HUES6 (cell line): ENCODE measurements at regions not wholly inside any gene's neighbourhood (a gene's known extent, or its start where the extent isn't known, plus 50 kb on each side); places are given as distances from the start of the nearest gene placed in this dataset.

Source experiments
- H3K27ac ChIP-seq: 2 replicates; pipeline ENCODE4 v1.7.0; 2013; ENCODE audit warnings: low read depth, mild to moderate bottlenecking, low read length, inconsistent platforms
- H3K27me3 ChIP-seq: 2 replicates; pipeline ENCODE4 v1.6.1; 2013; ENCODE audit warnings: low read length; ENCODE audit not compliant: control insufficient read depth, insufficient read depth
- H3K36me3 ChIP-seq: 2 replicates; pipeline ENCODE4 v1.6.1; 2013; ENCODE audit warnings: low read length; ENCODE audit not compliant: control insufficient read depth, insufficient read depth
- H3K4me1 ChIP-seq: 2 replicates; pipeline ENCODE4 v1.6.1; 2013; ENCODE audit warnings: low read length; ENCODE audit not compliant: control insufficient read depth, insufficient read depth
- H3K4me3 ChIP-seq: 2 replicates; pipeline ENCODE4 v1.5.1; 2013; ENCODE audit warnings: low read depth, low read length
- H3K9ac ChIP-seq: one replicate; pipeline ENCODE4 v1.6.1; 2013; ENCODE audit warnings: mild to moderate bottlenecking, low read length
- H3K9me3 ChIP-seq: 2 replicates; pipeline ENCODE4 v1.6.1; 2013; ENCODE audit warnings: low read depth, low read length; ENCODE audit not compliant: control insufficient read depth, insufficient read depth

DNA sequence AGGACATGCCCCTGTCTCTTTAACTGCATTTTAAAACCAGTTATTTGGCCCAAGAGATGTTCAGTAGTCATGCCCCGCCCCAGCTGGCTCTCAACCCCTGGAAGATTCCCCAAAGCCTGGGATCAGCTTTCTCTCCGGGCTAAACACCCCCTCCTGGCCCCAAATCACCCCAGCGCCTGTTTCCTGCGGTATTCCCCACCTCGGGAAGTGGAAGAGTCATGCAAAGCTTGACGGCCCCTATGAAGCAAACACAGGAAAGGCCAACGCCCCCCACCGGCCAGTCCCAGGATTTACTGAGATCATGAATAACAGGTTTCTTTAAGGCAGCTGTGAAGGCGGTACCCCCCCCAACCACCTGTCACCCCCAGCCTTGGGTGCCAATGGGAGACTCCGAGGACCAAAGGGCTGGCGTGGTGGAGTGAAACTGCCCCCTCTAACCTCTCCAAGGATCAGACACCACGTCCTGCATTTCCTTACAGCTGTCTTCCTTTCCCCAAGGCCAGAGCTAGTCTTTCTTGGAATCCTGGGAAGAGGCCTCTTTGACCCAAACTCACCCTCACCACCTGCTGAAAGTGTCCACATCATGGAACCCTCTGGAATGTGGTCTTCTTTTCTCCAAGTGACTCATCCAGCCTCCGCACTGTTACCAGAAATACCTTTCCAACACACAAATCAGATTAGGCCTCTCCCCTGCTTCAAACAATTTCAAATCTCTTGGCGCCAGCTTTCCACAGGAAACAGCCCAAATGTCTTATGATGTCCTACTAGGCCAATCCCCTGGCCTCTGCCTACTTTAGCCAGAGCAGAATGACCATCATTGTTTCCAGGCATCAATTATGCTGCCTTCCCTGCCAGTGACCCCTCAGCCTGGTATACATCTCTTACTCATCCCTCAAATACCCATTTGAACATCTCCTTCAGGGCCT lies 301.5 kb downstream of the ZEB1 start:
- H3K4me1 ChIP-seq = peaks cover 10% of the 10 kb centered on the region; the same call in 1 of the 2 replicates
- no peak overlapping the region for H3K4me3 ChIP-seq
- no peaks in the 10 kb centered on the region for H3K27me3 ChIP-seq
- H3K36me3 ChIP-seq = no peaks in the 10 kb centered on the region
- H3K27ac ChIP-seq = no peak overlapping the region
- H3K9me3 ChIP-seq = peaks cover 15% of the 10 kb centered on the region
- H3K9ac ChIP-seq = no peak overlapping the region

DNA sequence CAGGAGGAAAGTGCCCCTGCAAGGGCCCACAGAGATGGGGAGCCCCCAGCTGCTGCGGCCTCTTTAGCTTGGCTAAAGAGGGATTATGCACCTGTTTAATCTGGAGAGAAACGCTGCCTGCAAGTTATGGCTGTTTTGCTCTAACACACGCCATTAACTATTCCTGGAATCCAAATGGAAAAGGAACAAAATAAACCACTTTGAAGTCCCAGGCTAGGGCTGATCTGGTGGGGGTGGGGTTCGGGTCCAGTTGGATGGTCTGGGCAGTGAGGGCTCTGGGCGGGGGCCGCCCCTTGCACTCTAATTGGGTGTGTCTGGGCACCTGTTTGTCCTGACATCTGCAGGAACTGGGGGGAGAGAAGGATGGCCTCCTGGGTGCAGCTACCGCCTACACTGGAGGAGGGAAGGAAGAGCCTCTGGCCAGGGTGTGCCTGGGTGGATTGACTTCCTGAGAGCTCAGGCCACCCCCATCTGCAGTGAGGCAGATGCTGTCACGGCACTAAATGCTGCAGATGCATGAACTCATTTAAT lies 300.6 kb downstream of the ZEB1 start:
- no peak overlapping the region for H3K27ac ChIP-seq
- peaks cover 20% of the 10 kb centered on the region for H3K9me3 ChIP-seq
- no peak overlapping the region for H3K9ac ChIP-seq
- no peak overlapping the region for H3K4me3 ChIP-seq
- H3K4me1 ChIP-seq = peaks cover 11% of the 10 kb centered on the region; the same call in 1 of the 2 replicates
- no peaks in the 10 kb centered on the region for H3K27me3 ChIP-seq
- H3K36me3 ChIP-seq = no peaks in the 10 kb centered on the region

DNA sequence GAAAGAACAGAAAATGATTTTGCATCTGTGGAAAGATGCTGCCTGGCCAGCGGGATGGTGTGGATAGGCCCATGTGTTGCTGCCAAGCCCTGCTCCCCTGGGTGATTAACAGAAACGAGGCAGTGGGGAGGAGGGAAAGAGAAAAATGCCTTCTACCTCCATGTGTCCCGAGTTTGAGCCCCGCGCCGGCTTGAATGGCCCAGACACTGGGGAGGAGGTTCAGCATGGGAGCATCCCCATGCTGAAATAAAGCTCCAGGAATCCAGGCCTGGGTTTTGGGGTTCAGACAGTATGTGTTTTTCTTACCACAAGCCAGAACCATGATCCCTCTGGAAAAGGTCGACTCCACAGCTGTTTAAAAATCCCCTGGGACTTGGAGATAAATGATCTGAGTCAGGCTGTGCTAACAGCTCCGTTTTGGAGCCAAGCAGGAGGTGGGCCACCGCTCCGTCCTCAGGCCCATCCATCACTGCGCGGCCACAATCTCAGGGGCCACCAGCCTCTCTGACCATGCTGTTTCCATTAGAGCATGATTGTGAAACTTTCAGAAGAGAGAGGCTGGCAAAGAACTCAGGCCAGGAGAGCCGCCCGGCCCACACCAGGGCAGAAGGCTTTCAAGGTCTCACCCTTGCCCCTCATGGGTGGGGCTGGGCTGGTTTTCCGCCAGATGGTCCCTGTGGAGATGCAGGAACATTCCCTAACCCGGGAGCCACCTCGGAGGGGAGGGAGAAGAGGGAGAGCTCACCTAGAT lies 299.7 kb downstream of the ZEB1 start:
- Histone ChIP-seq H3K4me1 (peaks cover 11% of the 10 kb centered on the region; the same call in 1 of the 2 replicates), H3K27me3 (no peaks in the 10 kb centered on the region), H3K4me3 (no peak overlapping the region), H3K36me3 (no peaks in the 10 kb centered on the region), H3K9ac (no peak overlapping the region), H3K27ac (no peak overlapping the region), H3K9me3 (peaks cover 12% of the 10 kb centered on the region)

DNA sequence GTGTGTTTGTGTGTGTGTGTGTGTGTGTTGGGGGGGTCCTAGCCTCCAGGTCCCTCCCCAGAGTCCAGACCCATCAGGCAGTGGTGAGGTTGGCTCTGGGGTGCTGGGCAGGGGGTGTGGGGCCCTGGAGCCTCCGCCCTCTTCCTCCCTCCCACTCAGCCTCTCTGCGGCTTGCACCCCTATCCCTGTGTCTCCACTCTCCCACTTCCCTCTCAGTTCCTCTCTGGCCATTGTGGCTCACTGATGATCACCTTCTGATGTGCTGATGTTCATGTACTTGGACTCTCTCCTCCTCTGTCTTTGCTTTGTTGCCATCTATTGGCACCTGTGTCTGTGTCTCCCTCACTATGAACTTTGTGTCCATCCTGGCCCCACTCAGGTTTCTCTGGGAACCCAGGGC lies 298.7 kb downstream of the ZEB1 start:
- H3K27me3 ChIP-seq = no peaks in the 10 kb centered on the region
- H3K4me1 ChIP-seq = peaks cover 11% of the 10 kb centered on the region; the same call in 1 of the 2 replicates
- peaks cover 9% of the 10 kb centered on the region for H3K9me3 ChIP-seq
- no peaks in the 10 kb centered on the region for H3K36me3 ChIP-seq
- no peak overlapping the region for H3K4me3 ChIP-seq
- H3K9ac ChIP-seq = no peak overlapping the region
- H3K27ac ChIP-seq = no peak overlapping the region

DNA sequence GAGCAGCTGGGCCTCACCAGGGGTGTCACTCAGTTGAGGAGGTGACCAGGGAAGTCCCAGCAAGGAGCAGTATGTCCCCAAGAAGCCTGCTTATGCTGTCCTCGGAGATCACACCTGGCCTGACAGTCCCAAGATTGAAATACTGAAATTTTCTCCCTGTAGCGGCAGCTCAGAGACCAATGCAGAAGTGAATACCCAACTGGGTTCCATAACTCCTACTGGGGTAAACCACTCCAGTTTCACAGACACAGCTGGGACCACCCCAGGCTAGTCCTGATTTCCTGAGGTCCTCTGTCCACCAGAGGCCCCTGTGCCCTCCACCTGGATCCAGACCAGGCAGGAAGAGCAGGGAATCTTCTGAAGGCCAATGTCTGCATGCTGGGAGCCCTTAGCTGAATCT lies 298.1 kb downstream of the ZEB1 start:
- Histone ChIP-seq H3K4me1 (peaks cover 11% of the 10 kb centered on the region; the same call in 1 of the 2 replicates), H3K9me3 (peaks cover 9% of the 10 kb centered on the region), H3K27ac (no peak overlapping the region), H3K27me3 (no peaks in the 10 kb centered on the region), H3K4me3 (no peak overlapping the region), H3K36me3 (no peaks in the 10 kb centered on the region), H3K9ac (no peak overlapping the region)

DNA sequence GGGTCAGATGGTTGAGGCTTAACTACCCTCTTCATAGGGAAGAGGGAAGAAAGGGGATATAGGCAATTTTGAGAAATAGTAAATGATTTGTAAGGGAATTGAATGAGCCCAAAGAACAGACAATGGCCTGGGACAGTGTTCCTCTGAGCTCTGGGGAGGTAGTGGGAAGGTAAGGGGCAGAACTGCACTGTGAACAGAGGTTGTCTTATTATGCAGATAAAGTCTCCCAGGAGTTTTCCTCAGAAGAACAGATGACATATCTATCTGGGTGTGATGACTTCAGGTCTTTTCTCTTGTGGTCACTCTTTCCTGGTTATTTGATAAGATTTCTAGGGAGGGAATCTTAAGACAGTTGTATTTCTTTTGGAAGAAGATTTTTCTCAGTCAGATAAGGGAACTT lies 296.1 kb downstream of the ZEB1 start:
- H3K4me1 ChIP-seq = peaks cover 7% of the 10 kb centered on the region; the same call in 1 of the 2 replicates
- no peaks in the 10 kb centered on the region for H3K27me3 ChIP-seq
- H3K27ac ChIP-seq = no peak overlapping the region
- H3K4me3 ChIP-seq = no peak overlapping the region
- no peak overlapping the region for H3K9ac ChIP-seq
- H3K9me3 ChIP-seq = peaks cover 9% of the 10 kb centered on the region
- no peaks in the 10 kb centered on the region for H3K36me3 ChIP-seq

DNA sequence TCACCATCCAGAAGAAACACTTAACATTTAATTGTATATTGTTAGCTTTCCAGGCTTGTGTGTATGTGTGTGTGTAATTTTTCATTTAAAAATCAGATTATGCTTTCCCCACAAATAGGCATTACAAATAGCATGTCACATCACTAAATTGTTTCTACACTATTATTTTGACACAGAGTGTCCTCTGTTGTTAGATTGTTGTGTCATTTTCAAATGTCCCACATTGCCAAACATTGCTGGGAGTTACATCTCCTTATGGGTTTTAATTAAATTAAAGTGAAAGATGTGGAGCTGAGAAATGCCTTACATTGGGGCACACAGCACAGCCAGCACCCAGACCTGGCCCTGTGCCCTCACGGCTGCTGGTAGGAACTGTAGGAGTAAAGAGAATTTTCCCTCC lies 295.6 kb downstream of the ZEB1 start:
- no peak overlapping the region for H3K27ac ChIP-seq
- H3K27me3 ChIP-seq = no peaks in the 10 kb centered on the region

DNA sequence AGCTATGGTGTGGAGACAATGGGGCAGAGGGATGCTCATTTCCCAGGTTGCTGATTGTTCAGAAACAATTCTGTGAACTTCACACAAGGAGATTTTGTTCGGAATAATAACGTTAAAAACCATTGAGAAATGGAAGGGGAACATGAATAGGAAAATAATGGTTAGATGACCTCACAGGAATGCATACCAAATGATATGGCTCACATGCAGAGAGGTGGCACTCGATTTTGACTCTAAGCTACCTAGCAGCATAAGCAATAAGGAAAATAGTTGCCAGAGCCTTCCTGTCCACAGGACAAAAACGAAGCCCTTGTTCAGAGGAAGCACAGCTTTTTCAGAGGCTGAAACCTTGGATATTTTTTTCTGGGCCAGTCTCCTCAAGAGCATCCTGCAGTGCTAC lies 293.1 kb downstream of the ZEB1 start:
- H3K4me1 ChIP-seq = 0 out of 2 replicates have a peak, but pooled peaks cover 3% of the 10 kb centered on the region

More for the DNA sequence above, 295.6 kb downstream of the ZEB1 start:
- H3K4me1 ChIP-seq = 0 out of 2 replicates have a peak, but pooled peaks cover 3% of the 10 kb centered on the region
- peaks cover 9% of the 10 kb centered on the region for H3K9me3 ChIP-seq
- no peaks in the 10 kb centered on the region for H3K36me3 ChIP-seq
- no peak overlapping the region for H3K4me3 ChIP-seq
- H3K9ac ChIP-seq = no peak overlapping the region

DNA sequence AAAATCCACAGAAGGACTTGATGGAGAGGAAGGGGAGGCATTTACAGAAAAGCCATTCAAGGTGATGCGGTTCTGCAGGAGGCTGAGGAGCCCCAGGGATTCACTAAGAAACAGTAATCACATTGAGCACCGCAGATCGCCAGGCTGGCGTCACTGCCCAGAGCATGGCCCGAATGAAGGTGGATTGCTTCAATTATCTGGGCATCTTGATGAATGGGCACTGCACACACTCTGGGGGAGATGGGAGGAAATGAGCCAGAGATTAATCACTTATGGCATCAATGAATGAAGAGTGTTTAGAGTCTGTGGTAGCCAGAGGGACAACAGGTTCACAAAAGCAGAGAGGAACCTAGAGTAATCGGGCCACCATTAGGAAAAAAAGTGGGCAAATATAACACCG lies 292.1 kb downstream of the ZEB1 start:
- H3K4me1 ChIP-seq = 0 out of 2 replicates have a peak, but pooled peaks cover 3% of the 10 kb centered on the region
- H3K27ac ChIP-seq = no peak overlapping the region
- no peaks in the 10 kb centered on the region for H3K36me3 ChIP-seq
- peaks cover 9% of the 10 kb centered on the region for H3K9me3 ChIP-seq
- no peak overlapping the region for H3K9ac ChIP-seq
- H3K27me3 ChIP-seq = no peaks in the 10 kb centered on the region
- H3K4me3 ChIP-seq = no peak overlapping the region

More for the DNA sequence above, 293.1 kb downstream of the ZEB1 start:
- Histone ChIP-seq H3K27ac (no peak overlapping the region), H3K36me3 (no peaks in the 10 kb centered on the region), H3K27me3 (no peaks in the 10 kb centered on the region), H3K9me3 (peaks cover 9% of the 10 kb centered on the region), H3K4me3 (no peak overlapping the region), H3K9ac (no peak overlapping the region)

DNA sequence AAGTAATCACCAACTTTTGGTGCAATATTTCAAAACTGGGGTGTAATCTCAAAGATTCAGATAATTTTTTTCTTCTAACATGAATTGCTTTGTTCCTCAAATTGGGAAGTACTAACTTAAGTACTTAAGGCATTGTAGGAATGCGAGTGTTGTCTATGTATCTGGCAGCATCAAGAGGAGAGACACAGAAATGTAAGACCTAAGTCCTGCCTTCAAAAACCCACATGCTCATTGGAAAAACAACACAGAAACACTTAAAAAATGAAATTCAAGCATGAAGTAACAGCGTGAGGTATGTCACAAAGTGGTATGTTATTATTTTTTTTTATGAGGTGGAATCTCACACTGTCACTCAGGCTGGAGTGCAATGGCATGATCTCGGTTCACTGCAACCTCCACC lies 288.5 kb downstream of the ZEB1 start:
- H3K27ac ChIP-seq = no peak overlapping the region
- H3K4me1 ChIP-seq = peaks cover 10% of the 10 kb centered on the region
- H3K27me3 ChIP-seq = no peaks in the 10 kb centered on the region
- no peak overlapping the region for H3K4me3 ChIP-seq
- no peaks in the 10 kb centered on the region for H3K9me3 ChIP-seq
- no peaks in the 10 kb centered on the region for H3K36me3 ChIP-seq
- no peak overlapping the region for H3K9ac ChIP-seq

DNA sequence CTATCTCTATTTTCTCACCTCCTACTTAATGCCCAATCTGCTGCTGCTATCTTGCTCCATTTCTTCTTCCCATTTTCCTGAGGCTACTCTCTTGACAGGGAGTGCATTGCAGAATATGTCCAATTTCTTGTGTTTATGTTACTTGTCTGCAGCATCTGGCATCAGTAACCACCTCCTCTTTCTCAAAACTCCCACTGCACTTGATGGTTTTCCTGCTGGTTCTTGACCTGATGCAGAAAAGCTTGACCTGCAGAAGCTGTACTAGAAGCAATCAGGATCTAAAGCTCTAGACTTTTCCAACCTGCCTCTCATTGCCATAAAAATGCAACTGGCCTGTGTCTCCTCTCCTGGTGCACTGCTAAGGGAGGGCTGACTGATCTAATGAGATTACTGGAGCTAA lies 287.8 kb downstream of the ZEB1 start:
- Histone ChIP-seq H3K36me3 (no peaks in the 10 kb centered on the region), H3K4me1 (peaks cover 10% of the 10 kb centered on the region), H3K4me3 (no peak overlapping the region), H3K27ac (no peak overlapping the region), H3K9ac (no peak overlapping the region), H3K9me3 (no peaks in the 10 kb centered on the region), H3K27me3 (no peaks in the 10 kb centered on the region)
